HG02852 (cell line): ENCODE measurements at regions not wholly inside any gene's neighbourhood (a gene's known extent, or its start where the extent isn't known, plus 50 kb on each side); places are given as distances from the start of the nearest gene placed in this dataset.

Source experiments
- ATAC-seq: cut with Tn5 transposase; IDR thresholded peaks from one replicate; pipeline ENCODE4 v1.9.1; 2021; ENCODE audit warnings: mild to moderate bottlenecking, moderate library complexity; ENCODE audit not compliant: unreplicated experiment

GRCh38 chr3:104763007-104763406, 603.7 kb upstream of the ALCAM start:
- ATAC-seq: no peak

- ATAC-seq: no peak
Observed at GRCh38 chr3:104764496-104764895, 602.2 kb upstream of the ALCAM start.

- no peak for ATAC-seq
Observed at GRCh38 chr3:104768886-104769285, 597.8 kb upstream of the ALCAM start.

DNA sequence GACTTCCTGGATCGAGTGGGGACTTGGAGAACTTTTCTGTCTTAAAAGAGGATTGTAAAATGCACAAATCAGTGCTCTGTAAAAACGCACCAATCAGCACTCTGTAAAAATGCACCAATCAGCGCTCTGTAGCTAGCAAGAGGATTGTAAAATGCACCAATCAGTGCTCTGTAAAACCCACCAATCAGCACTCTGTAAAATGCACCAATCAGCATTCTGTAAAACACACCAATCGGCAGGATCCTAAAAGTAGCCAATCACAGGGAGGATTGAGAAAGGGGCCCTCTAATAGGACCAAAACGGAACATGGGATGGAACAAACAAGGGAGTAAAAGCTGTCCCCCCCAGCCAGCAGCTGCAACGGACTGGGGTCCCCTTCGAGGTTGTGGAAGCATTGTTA, 587.4 kb upstream of the ALCAM start:
- no peak for ATAC-seq

- no peak for ATAC-seq
Observed at GRCh38 chr3:104781112-104781511, 585.6 kb upstream of the ALCAM start.

GRCh38 chr3:104785947-104786346, 580.8 kb upstream of the ALCAM start:
- ATAC-seq: no peak

- ATAC-seq: no peak
Observed at GRCh38 chr3:104787306-104787705, 579.4 kb upstream of the ALCAM start.

DNA sequence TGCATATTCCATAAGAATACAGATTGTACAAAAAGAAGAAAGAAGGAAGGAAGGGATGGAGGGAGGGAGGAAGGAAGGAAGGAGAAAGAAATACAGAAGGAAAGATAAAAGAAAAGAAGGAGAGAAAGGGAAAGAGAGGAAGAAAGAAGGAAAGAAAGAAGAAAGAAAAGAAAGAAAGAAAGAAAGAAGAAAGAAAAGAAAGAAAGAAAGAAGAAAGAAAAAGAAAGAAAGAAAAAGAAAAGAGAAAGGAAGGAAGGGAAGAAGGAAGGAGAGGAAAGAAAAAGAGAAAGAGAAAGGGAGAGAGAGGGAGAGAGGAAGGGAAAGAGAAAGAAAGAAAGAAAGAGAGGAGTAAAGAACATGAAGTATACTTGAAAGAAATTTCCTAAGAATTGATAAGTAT, 577.9 kb upstream of the ALCAM start:
- no peak for ATAC-seq

- ATAC-seq: no peak
Observed at GRCh38 chr3:104791331-104791730, 575.4 kb upstream of the ALCAM start.

DNA sequence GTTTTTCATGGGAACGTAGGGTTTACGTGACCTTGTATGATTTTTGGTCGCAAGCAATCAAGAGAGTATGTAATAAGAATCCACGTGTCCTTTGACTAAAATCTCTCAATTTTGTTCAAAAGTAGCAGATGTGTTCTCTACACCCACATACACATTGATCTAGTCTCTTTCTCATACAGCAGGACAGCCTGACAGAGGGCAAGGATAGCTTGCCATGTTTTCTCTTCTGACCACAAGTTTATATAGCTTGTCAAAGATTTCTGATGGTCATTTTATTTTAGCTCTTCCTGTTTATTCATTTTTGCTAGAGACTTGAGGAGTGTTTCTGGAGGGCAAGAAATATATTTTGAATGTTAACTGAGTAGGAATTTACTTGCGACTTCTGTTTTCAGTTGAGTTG, 570.2 kb upstream of the ALCAM start:
- no peak for ATAC-seq

GRCh38 chr3:104805042-104805441, 561.7 kb upstream of the ALCAM start:
- ATAC-seq: no peak

- ATAC-seq: no peak
Observed at GRCh38 chr3:104805508-104805907, 561.2 kb upstream of the ALCAM start.

GRCh38 chr3:104810896-104811295, 555.8 kb upstream of the ALCAM start:
- no peak for ATAC-seq

GRCh38 chr3:104816008-104816407, 550.7 kb upstream of the ALCAM start:
- ATAC-seq: no peak

DNA sequence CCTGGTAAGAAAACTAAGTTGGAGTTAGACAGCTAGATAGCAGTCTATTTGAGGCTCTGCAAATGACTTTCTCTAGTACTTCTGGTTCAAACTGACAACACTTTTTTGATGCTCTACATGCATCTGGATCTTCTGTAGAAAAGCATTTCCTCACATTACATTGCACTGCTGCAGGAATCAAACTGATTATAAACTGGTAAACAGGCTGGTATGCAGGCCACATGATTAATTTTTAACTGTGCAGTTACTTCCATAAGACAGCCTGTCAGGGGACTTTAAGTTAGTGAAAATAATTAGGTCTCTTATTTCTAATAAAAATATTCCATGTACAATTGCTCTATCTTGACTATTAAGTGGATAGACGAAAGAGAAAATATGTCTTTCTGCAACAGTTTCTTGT, 550.0 kb upstream of the ALCAM start:
- no peak for ATAC-seq

DNA sequence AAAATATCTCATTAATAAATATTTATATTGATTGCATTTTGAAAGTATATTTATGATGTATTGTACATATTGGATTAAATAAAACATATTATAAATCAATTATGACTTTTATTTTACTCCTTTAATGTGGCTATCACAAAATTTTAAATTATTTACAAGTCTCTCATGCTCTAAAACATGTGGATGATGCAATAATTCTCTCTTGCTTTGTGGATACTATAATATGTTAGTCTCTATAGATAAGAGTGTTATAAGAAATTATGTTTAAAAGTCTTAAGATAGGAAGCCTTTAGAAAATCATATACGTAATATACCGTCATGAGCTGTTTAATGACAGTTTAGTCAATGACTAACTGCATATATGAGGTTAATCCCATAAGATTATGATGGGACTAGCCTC, 547.4 kb upstream of the ALCAM start:
- ATAC-seq: no peak

GRCh38 chr3:104820959-104821358, 545.8 kb upstream of the ALCAM start:
- ATAC-seq: no peak

DNA sequence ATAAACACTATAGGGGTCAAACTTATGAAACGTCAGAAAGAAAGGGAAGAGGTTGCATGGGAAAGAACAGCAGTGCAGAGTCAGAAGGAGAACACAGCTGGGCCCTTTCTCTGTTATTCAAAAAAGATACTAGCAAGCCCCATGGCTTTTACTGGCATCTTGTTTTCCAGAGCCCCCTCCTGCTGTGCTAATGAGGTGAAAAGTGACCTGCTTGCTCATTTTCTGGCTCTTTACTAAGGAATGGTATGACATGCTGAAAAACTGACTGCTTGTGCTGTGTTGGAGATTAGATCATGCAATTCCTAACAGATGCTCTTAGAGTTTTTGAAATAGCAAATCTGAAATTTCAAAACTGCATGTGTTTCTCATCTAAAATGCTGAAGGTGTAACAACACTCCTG, 541.6 kb upstream of the ALCAM start:
- ATAC-seq: no peak

DNA sequence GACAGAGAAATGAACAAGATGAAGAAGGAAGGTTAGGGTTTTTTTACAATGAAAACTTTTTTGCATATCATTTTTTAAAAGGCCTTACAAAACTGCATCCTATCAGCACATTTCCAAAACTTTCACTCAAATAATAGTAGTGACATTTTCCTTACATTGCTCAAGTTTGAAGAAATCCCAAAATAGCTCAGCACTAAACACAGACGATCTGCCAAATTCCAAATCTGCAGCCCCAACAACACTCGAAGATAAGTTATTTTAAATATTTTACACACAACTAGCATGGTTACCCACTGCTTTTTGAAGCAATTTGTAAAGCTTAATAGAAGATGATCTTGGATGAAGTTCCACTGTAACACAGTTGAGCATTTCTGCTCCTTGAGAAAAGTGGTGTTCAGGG, 535.6 kb upstream of the ALCAM start:
- ATAC-seq: no peak

DNA sequence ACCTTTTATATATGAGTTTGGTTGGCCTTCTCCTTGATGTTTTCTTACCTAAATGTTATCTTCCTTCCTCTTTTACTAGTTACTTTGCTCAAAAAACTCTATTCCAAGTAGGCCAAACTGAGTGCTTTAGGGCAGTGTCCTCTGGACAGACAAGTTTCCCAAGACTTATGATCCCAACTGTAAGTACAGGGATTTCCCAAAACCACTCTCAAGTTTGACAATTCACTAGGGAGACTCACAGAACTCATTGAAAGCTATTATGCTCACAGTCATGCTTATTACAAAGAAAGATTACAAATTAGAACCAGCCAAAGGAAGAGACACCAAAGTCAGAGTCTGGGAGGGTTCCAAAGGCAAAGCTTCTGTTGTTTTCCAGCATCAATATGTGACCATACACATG, 534.2 kb upstream of the ALCAM start:
- no peak for ATAC-seq

GRCh38 chr3:104835376-104835775, 531.3 kb upstream of the ALCAM start:
- no peak for ATAC-seq

GRCh38 chr3:104846270-104846669, 520.4 kb upstream of the ALCAM start:
- ATAC-seq: no peak

DNA sequence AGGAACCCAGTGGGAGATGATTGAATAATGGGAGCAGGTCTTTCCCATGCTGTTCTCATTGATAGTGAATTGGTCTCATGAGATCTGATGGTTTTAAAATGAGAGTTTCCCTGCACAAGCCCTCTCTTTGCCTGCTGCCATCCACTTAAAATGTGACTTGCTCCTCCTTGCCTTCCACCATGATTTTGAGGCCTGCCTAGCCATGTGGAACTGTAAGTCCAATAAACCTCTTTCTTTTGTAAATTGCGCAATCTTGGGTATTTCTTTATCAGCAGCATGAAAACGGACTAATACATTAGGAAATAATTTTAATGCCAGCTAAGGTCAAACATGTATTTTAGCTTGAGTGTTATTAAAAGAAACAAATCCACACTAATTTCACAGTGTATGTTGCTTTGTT, 517.6 kb upstream of the ALCAM start:
- no peak for ATAC-seq

- ATAC-seq: no peak
Observed at GRCh38 chr3:104854468-104854867, 512.2 kb upstream of the ALCAM start.
